A549 (cell line): ENCODE measurements at regions not wholly inside any gene's neighbourhood (a gene's known extent, or its start where the extent isn't known, plus 50 kb on each side); places are given as distances from the start of the nearest gene placed in this dataset.

Experiments used
- CBX8 ChIP-seq: fragments of 200-600 bp; sonication (generic); IDR thresholded peaks from 2 replicates; pipeline ENCODE4 v1.6.1; 2016
- CTCF ChIP-seq: fragments of >200 bp; sonication (Bioruptor Twin); formaldehyde crosslinking; IDR thresholded peaks from 3 replicates; pipeline ENCODE4 v1.5.1; 2016
- ELK1 ChIP-seq: fragments of 150-350 bp; IDR thresholded peaks from 2 replicates; pipeline ENCODE4 v1.6.1; 2014; ENCODE audit warnings: low read depth, mild to moderate bottlenecking, low read length
- JUN ChIP-seq, 2 experiments: fragments of >200 bp; sonication (Bioruptor Twin); formaldehyde crosslinking; IDR thresholded peaks; 2 replicates in 1 of 2; 3 replicates in 1 of 2; pipeline ENCODE4 v1.6.1; 2016 to 2017
- MAFK ChIP-seq: fragments of 450-650 bp; IDR thresholded peaks from 2 replicates; pipeline ENCODE4 v1.6.1; 2014; ENCODE audit not compliant: partially characterized antibody
- NR3C1 ChIP-seq: fragments of >200 bp; sonication (Bioruptor Twin); formaldehyde crosslinking; IDR thresholded peaks from 3 replicates; pipeline ENCODE4 v1.6.1; 2017
- PBX3 ChIP-seq: IDR thresholded peaks from 2 replicates; pipeline ENCODE4 v1.6.1; 2012
- PHF8 ChIP-seq: fragments of 200-600 bp; sonication (generic); IDR thresholded peaks from 2 replicates; pipeline ENCODE4 v1.6.1; 2016; ENCODE audit warnings: low read depth, mild to moderate bottlenecking, antibody characterized with exemption, moderate library complexity, borderline replicate concordance
- POLR2A ChIP-seq: IDR thresholded peaks from 2 replicates; pipeline ENCODE4 v1.6.1; 2012; ENCODE audit warnings: mild to moderate bottlenecking, low read length
- RCOR1 ChIP-seq: fragments of 150-350 bp; IDR thresholded peaks from 2 replicates; pipeline ENCODE4 v1.6.1; 2014; ENCODE audit warnings: antibody characterized with exemption, low read length, low read depth
- RNF2 ChIP-seq: fragments of 200-600 bp; sonication (generic); IDR thresholded peaks from 2 replicates; pipeline ENCODE4 v1.6.1; 2016; ENCODE audit warnings: low read depth, mild to moderate bottlenecking, antibody characterized with exemption, moderate library complexity, borderline replicate concordance
- USF2 ChIP-seq: fragments of 450-650 bp; IDR thresholded peaks from 2 replicates; pipeline ENCODE4 v1.6.1; 2014; ENCODE audit warnings: antibody characterized with exemption
- ZC3H11A ChIP-seq: fragments of 450-650 bp; IDR thresholded peaks from 2 replicates; pipeline ENCODE4 v1.6.1; 2014; ENCODE audit warnings: antibody characterized with exemption, mild to moderate bottlenecking
- ZNF302 ChIP-seq: fragments of 250-450 bp; sonication (Bioruptor Pico); IDR thresholded peaks from 2 replicates; pipeline ENCODE4 v1.9.0; 2021; ENCODE audit warnings: inconsistent platforms, mild to moderate bottlenecking, moderate library complexity

- no peak for TF ChIP-seq ELK1
- no peak for TF ChIP-seq CTCF
- no peak for TF ChIP-seq PHF8
- TF ChIP-seq MAFK: no peak
- TF ChIP-seq NR3C1: no peak
- TF ChIP-seq CBX8: no peak
- no peak for TF ChIP-seq RNF2
- no peak for TF ChIP-seq RCOR1
- TF ChIP-seq ZNF302: no peak
- no peak for TF ChIP-seq POLR2A
- TF ChIP-seq PBX3: no peak
- TF ChIP-seq JUN (IDR thresholded peaks at IDR 0.05): no peak
- TF ChIP-seq USF2: no peak
- no peak for TF ChIP-seq ZC3H11A
These were observed 140.5 kb downstream of the CD83 start for GRCh38 chr6:14258117-14258516.
